Mucosa of stomach (tissue), 1 donor: ENCODE measurements at regions not wholly inside any gene's neighbourhood (a gene's known extent, or its start where the extent isn't known, plus 50 kb on each side); places are given as distances from the start of the nearest gene placed in this dataset.
"Not testable (repeated sequence)": the region's sequence is repeated elsewhere in the genome, so short reads cannot be mapped to it uniquely, and the experiment has no call there.

Source experiments
- H3K27me3 ChIP-seq: one replicate; pipeline ENCODE4 v1.7.0; 2013; ENCODE audit warnings: mild to moderate bottlenecking, low read length; ENCODE audit not compliant: control insufficient read depth, insufficient read depth
- H3K36me3 ChIP-seq: one replicate; pipeline ENCODE4 v1.7.0; 2013; ENCODE audit warnings: low read length; ENCODE audit not compliant: control insufficient read depth, insufficient read depth
- H3K4me1 ChIP-seq: one replicate; pipeline ENCODE4 v1.7.0; 2013; ENCODE audit warnings: mild to moderate bottlenecking, low read length; ENCODE audit not compliant: control insufficient read depth, insufficient read depth
- H3K4me3 ChIP-seq: one replicate; pipeline ENCODE4 v1.7.0; 2013; ENCODE audit warnings: low read length
- H3K9ac ChIP-seq: one replicate; pipeline ENCODE4 v1.7.0; 2013; ENCODE audit warnings: mild to moderate bottlenecking, low read length, moderate library complexity
- H3K9me3 ChIP-seq: one replicate; pipeline ENCODE4 v1.7.0; 2013; ENCODE audit warnings: mild to moderate bottlenecking, low read length, moderate library complexity; ENCODE audit not compliant: control insufficient read depth
- donor health status: Pancreatic carcinoma.

- Histone ChIP-seq H3K27me3 (no peaks in the 10 kb centered on the region), H3K4me1 (peaks cover 5% of the 10 kb centered on the region), H3K9ac (no peak overlapping the region), H3K9me3 (no peaks in the 10 kb centered on the region), H3K4me3 (no peak overlapping the region), H3K36me3 (no peaks in the 10 kb centered on the region)
These were observed 65.2 kb downstream of the CCDC195 start for GRCh38 chr2:224650815-224651439.

- H3K9me3 ChIP-seq, H3K4me1 ChIP-seq, H3K4me3 ChIP-seq, H3K27me3 ChIP-seq, H3K36me3 ChIP-seq, H3K9ac ChIP-seq: not testable (repeated sequence)
These were observed 62.5 kb upstream of the CUL3 start for GRCh38 chr2:224647684-224648083.

GRCh38 chr2:224646242-224646846 is 61.2 kb upstream of the CUL3 start:
- no peak overlapping the region for H3K9ac ChIP-seq
- no peaks in the 10 kb centered on the region for H3K27me3 ChIP-seq
- peak overlapping the region; percentile 0 for H3K4me3 ChIP-seq
- H3K4me1 ChIP-seq, result peaks cover 6% of the 10 kb centered on the region
- H3K36me3 ChIP-seq, result no peaks in the 10 kb centered on the region
- no peaks in the 10 kb centered on the region for H3K9me3 ChIP-seq

- no peaks in the 10 kb centered on the region for H3K36me3 ChIP-seq
- H3K9ac ChIP-seq, result no peak overlapping the region
- H3K27me3 ChIP-seq, result no peaks in the 10 kb centered on the region
- H3K4me1 ChIP-seq, result peaks cover 6% of the 10 kb centered on the region
- peak overlapping the region; percentile 0 for H3K4me3 ChIP-seq
- no peaks in the 10 kb centered on the region for H3K9me3 ChIP-seq
These were observed 60.6 kb upstream of the CUL3 start for GRCh38 chr2:224645722-224646121.

- Histone ChIP-seq H3K36me3 (no peaks in the 10 kb centered on the region), H3K27me3 (no peaks in the 10 kb centered on the region), H3K9me3 (no peaks in the 10 kb centered on the region), H3K9ac (no peak overlapping the region), H3K4me3 (no peak overlapping the region), H3K4me1 (peaks cover 20% of the 10 kb centered on the region)
These were observed 55.5 kb upstream of the CUL3 start for GRCh38 chr2:224640679-224641078.

DNA sequence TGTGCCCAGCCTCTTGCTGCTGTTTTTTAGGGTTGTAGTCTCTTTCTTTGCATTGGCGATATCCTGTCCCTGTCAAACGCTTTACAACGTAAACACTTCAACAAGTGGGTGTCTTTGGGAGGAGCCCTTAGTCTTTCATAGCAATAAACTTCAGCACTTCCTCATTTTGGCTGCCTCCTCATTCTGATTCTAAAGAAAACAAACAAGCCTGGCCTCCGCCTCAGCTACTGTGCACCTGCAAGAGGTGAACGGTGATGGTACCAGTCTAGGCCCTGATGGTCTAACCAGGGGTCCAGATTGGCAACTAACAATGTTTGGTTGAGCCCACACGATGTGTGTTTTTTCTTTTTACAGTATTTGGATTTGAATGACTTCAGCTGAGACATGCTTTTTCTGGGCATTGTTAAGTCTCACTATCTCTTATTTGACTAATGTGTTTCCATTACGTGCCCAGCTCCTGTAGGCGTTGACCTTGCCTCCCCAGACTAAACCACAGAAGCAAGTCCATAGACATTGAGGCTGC is 53.2 kb upstream of the CUL3 start:
- no peaks in the 10 kb centered on the region for H3K36me3 ChIP-seq
- H3K9ac ChIP-seq, result peak overlapping the region; percentile 44
- peaks cover 20% of the 10 kb centered on the region for H3K4me1 ChIP-seq
- H3K9me3 ChIP-seq, result no peaks in the 10 kb centered on the region
- H3K27me3 ChIP-seq, result no peaks in the 10 kb centered on the region
- no peak overlapping the region for H3K4me3 ChIP-seq
